WI38 (cell line): ENCODE measurements at regions not wholly inside any gene's neighbourhood (a gene's known extent, or its start where the extent isn't known, plus 50 kb on each side); places are given as distances from the start of the nearest gene placed in this dataset.
"Not testable (repeated sequence)": the region's sequence is repeated elsewhere in the genome, so short reads cannot be mapped to it uniquely, and the experiment has no call there.

Experiments used
- H3K4me3 ChIP-seq: 2 replicates; pipeline ENCODE4 v1.5.1; 2011; ENCODE audit warnings: low read depth, mild to moderate bottlenecking, control low read depth, low read length
- CTCF ChIP-seq: IDR thresholded peaks from 2 replicates; pipeline ENCODE4 v1.5.1; 2012; ENCODE audit warnings: low read depth, mild to moderate bottlenecking, control low read depth, low read length

- H3K4me3 ChIP-seq, result no peak overlapping the region
- TF ChIP-seq CTCF, result no peak
Observed at GRCh38 chr12:127153996-127154395, 1113.0 kb upstream of the TMEM132C start.

- H3K4me3 ChIP-seq, result not testable (repeated sequence)
Observed at GRCh38 chr12:127154830-127155229, 1112.1 kb upstream of the TMEM132C start.

- H3K4me3 ChIP-seq, result not testable (repeated sequence)
Observed at GRCh38 chr12:127155935-127156619, 1110.9 kb upstream of the TMEM132C start.

- not testable (repeated sequence) for H3K4me3 ChIP-seq
Observed at GRCh38 chr12:127157501-127158366, 1109.2 kb upstream of the TMEM132C start.

GRCh38 chr12:127158385-127159061 is 1108.4 kb upstream of the TMEM132C start:
- TF ChIP-seq CTCF, result no peak
- H3K4me3 ChIP-seq, result no peak overlapping the region

- H3K4me3 ChIP-seq, result no peak overlapping the region
- no peak for TF ChIP-seq CTCF
Observed at GRCh38 chr12:127161466-127161865, 1105.5 kb upstream of the TMEM132C start.

- no peak for TF ChIP-seq CTCF
Observed at GRCh38 chr12:127162307-127162706, 1104.7 kb upstream of the TMEM132C start.

GRCh38 chr12:127162902-127163301 is 1104.1 kb upstream of the TMEM132C start:
- no peak for TF ChIP-seq CTCF
- H3K4me3 ChIP-seq, result no peak overlapping the region

More at GRCh38 chr12:127162307-127162706, 1104.7 kb upstream of the TMEM132C start:
- H3K4me3 ChIP-seq, result no peak overlapping the region
